Choroid plexus epithelial cell (primary cell): ENCODE measurements at regions not wholly inside any gene's neighbourhood (a gene's known extent, or its start where the extent isn't known, plus 50 kb on each side); places are given as distances from the start of the nearest gene placed in this dataset.

Experiments used
- DNase-seq: peaks from one replicate; pipeline ENCODE4 v3.0.0-alpha.2; 2010; ENCODE audit warnings: low read depth
- H3K4me3 ChIP-seq: 2 replicates; pipeline ENCODE4 v1.5.1; 2011; ENCODE audit warnings: low read depth, mild to moderate bottlenecking, control low read depth, low read length, moderate library complexity
- TF ChIP-seq, protein P1 (sequence below): conservative IDR thresholded peaks from 2 replicates; pipeline ENCODE4 v1.5.1; 2011; ENCODE audit warnings: low read depth, mild to moderate bottlenecking, control low read depth, inconsistent platforms, low read length, moderate library complexity

GRCh38 chr13:42729857-42730402 lies 51.5 kb upstream of the FAM216B start:
- no peak overlapping the region for H3K4me3 ChIP-seq
- DNase-seq: no peak
- TF ChIP-seq, protein P1, sequence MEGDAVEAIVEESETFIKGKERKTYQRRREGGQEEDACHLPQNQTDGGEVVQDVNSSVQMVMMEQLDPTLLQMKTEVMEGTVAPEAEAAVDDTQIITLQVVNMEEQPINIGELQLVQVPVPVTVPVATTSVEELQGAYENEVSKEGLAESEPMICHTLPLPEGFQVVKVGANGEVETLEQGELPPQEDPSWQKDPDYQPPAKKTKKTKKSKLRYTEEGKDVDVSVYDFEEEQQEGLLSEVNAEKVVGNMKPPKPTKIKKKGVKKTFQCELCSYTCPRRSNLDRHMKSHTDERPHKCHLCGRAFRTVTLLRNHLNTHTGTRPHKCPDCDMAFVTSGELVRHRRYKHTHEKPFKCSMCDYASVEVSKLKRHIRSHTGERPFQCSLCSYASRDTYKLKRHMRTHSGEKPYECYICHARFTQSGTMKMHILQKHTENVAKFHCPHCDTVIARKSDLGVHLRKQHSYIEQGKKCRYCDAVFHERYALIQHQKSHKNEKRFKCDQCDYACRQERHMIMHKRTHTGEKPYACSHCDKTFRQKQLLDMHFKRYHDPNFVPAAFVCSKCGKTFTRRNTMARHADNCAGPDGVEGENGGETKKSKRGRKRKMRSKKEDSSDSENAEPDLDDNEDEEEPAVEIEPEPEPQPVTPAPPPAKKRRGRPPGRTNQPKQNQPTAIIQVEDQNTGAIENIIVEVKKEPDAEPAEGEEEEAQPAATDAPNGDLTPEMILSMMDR: no peak
